IMR-90 (cell line): ENCODE measurements at regions not wholly inside any gene's neighbourhood (a gene's known extent, or its start where the extent isn't known, plus 50 kb on each side); places are given as distances from the start of the nearest gene placed in this dataset.

Experiments used
- BHLHE40 ChIP-seq: fragments of 150-350 bp; IDR thresholded peaks from 2 replicates; pipeline ENCODE4 v1.6.1; 2016; ENCODE audit warnings: mild to moderate bottlenecking, low read depth, low read length
- CHD1 ChIP-seq: IDR thresholded peaks from 2 replicates; pipeline ENCODE4 v1.6.1; 2012; ENCODE audit warnings: low read depth, low read length, improper control_type of control experiment
- CTCF ChIP-seq: conservative IDR thresholded peaks from 2 replicates; pipeline ENCODE4 v1.5.1; 2012; ENCODE audit warnings: mild to moderate bottlenecking, low read depth, low read length, improper control_type of control experiment
- MAFK ChIP-seq: IDR thresholded peaks from 2 replicates; pipeline ENCODE4 v1.6.1; 2012; ENCODE audit warnings: low read depth, low read length, improper control_type of control experiment
- MAZ ChIP-seq: IDR thresholded peaks from 2 replicates; pipeline ENCODE4 v1.6.1; 2012; ENCODE audit warnings: low read depth, mild to moderate bottlenecking, low read length, improper control_type of control experiment, moderate library complexity, borderline replicate concordance
- MXI1 ChIP-seq: IDR thresholded peaks from 2 replicates; pipeline ENCODE4 v1.6.1; 2012; ENCODE audit warnings: low read depth, mild to moderate bottlenecking, low read length, moderate library complexity, borderline replicate concordance
- NFE2L2 ChIP-seq: fragments of 150-350 bp; IDR thresholded peaks from 2 replicates; pipeline ENCODE4 v1.6.1; 2016; ENCODE audit warnings: low read depth, mild to moderate bottlenecking, low read length
- POLR2A ChIP-seq: IDR thresholded peaks from 2 replicates; pipeline ENCODE4 v1.6.1; 2012; ENCODE audit warnings: mild to moderate bottlenecking, low read depth, low read length
- RAD21 ChIP-seq: IDR thresholded peaks from 2 replicates; pipeline ENCODE4 v1.6.1; 2012; ENCODE audit warnings: low read length, improper control_type of control experiment
- RCOR1 ChIP-seq: IDR thresholded peaks from 2 replicates; pipeline ENCODE4 v1.6.1; 2012; ENCODE audit warnings: mild to moderate bottlenecking, low read length, improper control_type of control experiment; ENCODE audit not compliant: insufficient replicate concordance
- RFX5 ChIP-seq: IDR thresholded peaks from 2 replicates; pipeline ENCODE4 v1.8.0; 2012; ENCODE audit warnings: low read depth, mild to moderate bottlenecking, low read length, moderate library complexity
- SMC3 ChIP-seq: fragments of 150-350 bp; IDR thresholded peaks from 2 replicates; pipeline ENCODE4 v1.6.1; 2016; ENCODE audit warnings: low read depth, mild to moderate bottlenecking, antibody characterized with exemption, low read length, moderate library complexity

GRCh38 chr14:104404922-104405321 lies 174.6 kb upstream of the C14orf180 start:
- no peak for TF ChIP-seq CTCF
- no peak for TF ChIP-seq POLR2A
- no peak for TF ChIP-seq SMC3
- TF ChIP-seq RFX5, result no peak
- no peak for TF ChIP-seq RAD21
- no peak for TF ChIP-seq BHLHE40
- TF ChIP-seq MXI1, result no peak
- no peak for TF ChIP-seq RCOR1
- TF ChIP-seq MAFK, result no peak
- TF ChIP-seq CHD1, result no peak
- TF ChIP-seq NFE2L2, result no peak
- no peak for TF ChIP-seq MAZ
